IMR-90 (cell line): ENCODE measurements at regions not wholly inside any gene's neighbourhood (a gene's known extent, or its start where the extent isn't known, plus 50 kb on each side); places are given as distances from the start of the nearest gene placed in this dataset.

Source experiments
- ATAC-seq: fragments of 200-7000 bp; cut with Tn5 transposase; 2 replicates; pipeline ENCODE4 v1.9.1; 2020; ENCODE audit warnings: low read depth, mild to moderate bottlenecking, moderate library complexity
- BruUV-seq: library from RNA; stranded (reverse); fragments of 400-500 nt; replicated peaks from 2 replicates; lab custom pipeline; 2021; lab: Mats Ljungman, UMichigan
- CTCF ChIA-PET: fragments of 300-600 bp; formaldehyde crosslinking; extraction: SDS; loops from one replicate; lab custom pipeline; 2021; ENCODE audit warnings: antibody characterized with exemption; lab: Yijun Ruan, JAX
- POLR2A ChIA-PET: fragments of 300-600 bp; sonication (Branson Sonifier 250); formaldehyde crosslinking; loops from one replicate; lab custom pipeline; 2022; ENCODE audit warnings: antibody characterized with exemption; ENCODE audit not compliant: unreplicated experiment; lab: Charles Lee
- DNase-seq: peaks from one replicate; pipeline ENCODE4 v3.0.0; 2013
- H2AFZ ChIP-seq: replicated peaks from 2 replicates; pipeline ENCODE3; 2013; ENCODE audit warnings: low read length, mild to moderate bottlenecking; ENCODE audit not compliant: poor library complexity
- H2AK5ac ChIP-seq: 2 replicates; pipeline ENCODE4 v1.6.1; 2013; ENCODE audit warnings: low read depth, low read length, inconsistent platforms
- H2AK9ac ChIP-seq: replicated peaks from 2 replicates; pipeline ENCODE3; 2013; ENCODE audit warnings: mild to moderate bottlenecking, low read depth, low read length, moderate library complexity; ENCODE audit not compliant: poor library complexity
- H2BK120ac ChIP-seq: 2 replicates; pipeline ENCODE4 v1.6.1; 2013; ENCODE audit warnings: low read depth, low read length, inconsistent platforms
- H2BK15ac ChIP-seq: 3 replicates; pipeline ENCODE4 v1.6.1; 2013; ENCODE audit warnings: low read depth, low read length, inconsistent platforms
- H2BK20ac ChIP-seq: 2 replicates; pipeline ENCODE4 v1.6.1; 2013; ENCODE audit warnings: low read depth, mild to moderate bottlenecking, inconsistent platforms, low read length, moderate library complexity
- H2BK5ac ChIP-seq: 2 replicates; pipeline ENCODE4 v1.6.1; 2013; ENCODE audit warnings: mild to moderate bottlenecking, low read depth, low read length, inconsistent platforms; ENCODE audit not compliant: poor library complexity, severe bottlenecking
- H3K14ac ChIP-seq: replicated peaks from 2 replicates; pipeline ENCODE4 v1.6.1; 2013; ENCODE audit warnings: low read depth, low read length, inconsistent platforms
- H3K18ac ChIP-seq: 2 replicates; pipeline ENCODE4 v1.6.1; 2013; ENCODE audit warnings: low read depth, low read length, control low read depth
- H3K23ac ChIP-seq: 2 replicates; pipeline ENCODE4 v1.6.1; 2013; ENCODE audit warnings: low read depth, low read length, inconsistent platforms
- H3K27ac ChIP-seq: 2 replicates; pipeline ENCODE4 v1.5.1; 2013; ENCODE audit warnings: mild to moderate bottlenecking, control low read depth, low read length; ENCODE audit not compliant: insufficient read depth
- H3K27me3 ChIP-seq: 2 replicates; pipeline ENCODE4 v1.6.1; 2013; ENCODE audit warnings: low read length; ENCODE audit not compliant: control insufficient read depth, insufficient read depth
- H3K36me3 ChIP-seq: 2 replicates; pipeline ENCODE4 v1.6.1; 2013; ENCODE audit warnings: low read length, mixed read lengths; ENCODE audit not compliant: control insufficient read depth, insufficient read depth
- H3K4ac ChIP-seq: 2 replicates; pipeline ENCODE4 v1.6.1; 2013; ENCODE audit warnings: low read depth, low read length, inconsistent platforms
- H3K4me1 ChIP-seq: 2 replicates; pipeline ENCODE4 v1.6.1; 2013; ENCODE audit warnings: low read length, mixed read lengths; ENCODE audit not compliant: control insufficient read depth, insufficient read depth
- H3K4me2 ChIP-seq: 2 replicates; pipeline ENCODE4 v1.6.1; 2013; ENCODE audit warnings: low read depth, mild to moderate bottlenecking, control low read depth, low read length, moderate library complexity
- H3K4me3 ChIP-seq: 2 replicates; pipeline ENCODE4 v1.5.1; 2013; ENCODE audit warnings: low read depth, mild to moderate bottlenecking, control low read depth, low read length, moderate library complexity; ENCODE audit not compliant: insufficient read depth
- H3K56ac ChIP-seq: 2 replicates; pipeline ENCODE4 v1.6.1; 2013; ENCODE audit warnings: low read length, inconsistent platforms; ENCODE audit not compliant: insufficient read depth; ENCODE audit errors: extremely low read depth
- H3K79me1 ChIP-seq, 2 experiments: 2 replicates each; pipeline ENCODE4 v1.6.1; 2013; ENCODE audit warnings: low read length in 2 of 2, inconsistent platforms in 1 of 2, low read depth in 1 of 2
- H3K9ac ChIP-seq: 2 replicates; pipeline ENCODE4 v1.6.1; 2013; ENCODE audit warnings: low read depth, low read length, control low read depth
- H3K9me1 ChIP-seq: 2 replicates; pipeline ENCODE4 v1.6.1; 2013; ENCODE audit warnings: low read length, inconsistent platforms; ENCODE audit not compliant: insufficient read depth
- H3K9me3 ChIP-seq: 2 replicates; pipeline ENCODE4 v1.6.1; 2013; ENCODE audit warnings: low read length; ENCODE audit not compliant: control insufficient read depth, insufficient read depth
- H4K20me1 ChIP-seq: 2 replicates; pipeline ENCODE4 v1.6.1; 2013; ENCODE audit warnings: low read length, inconsistent platforms; ENCODE audit not compliant: insufficient read depth
- H4K5ac ChIP-seq: 2 replicates; pipeline ENCODE4 v1.6.1; 2013; ENCODE audit warnings: mild to moderate bottlenecking, low read depth, low read length, control low read depth
- H4K8ac ChIP-seq, 2 experiments: 2 replicates each; pipeline ENCODE4 v1.6.1; 2013; ENCODE audit warnings: low read depth in 2 of 2, low read length in 2 of 2, control low read depth in 1 of 2, inconsistent platforms in 1 of 2
- H4K91ac ChIP-seq: 2 replicates; pipeline ENCODE4 v1.6.1; 2013; ENCODE audit warnings: low read depth, low read length, inconsistent platforms; ENCODE audit not compliant: insufficient read depth
- CHD1 ChIP-seq: IDR thresholded peaks from 2 replicates; pipeline ENCODE4 v1.6.1; 2012; ENCODE audit warnings: low read depth, low read length, improper control_type of control experiment
- FOS ChIP-seq: fragments of 150-350 bp; IDR thresholded peaks from 2 replicates; pipeline ENCODE4 v1.6.1; 2016; ENCODE audit warnings: low read depth, low read length
- MAZ ChIP-seq: IDR thresholded peaks from 2 replicates; pipeline ENCODE4 v1.6.1; 2012; ENCODE audit warnings: low read depth, mild to moderate bottlenecking, low read length, improper control_type of control experiment, moderate library complexity, borderline replicate concordance
- NFE2L2 ChIP-seq: fragments of 150-350 bp; IDR thresholded peaks from 2 replicates; pipeline ENCODE4 v1.6.1; 2016; ENCODE audit warnings: low read depth, mild to moderate bottlenecking, low read length
- RCOR1 ChIP-seq: IDR thresholded peaks from 2 replicates; pipeline ENCODE4 v1.6.1; 2012; ENCODE audit warnings: mild to moderate bottlenecking, low read length, improper control_type of control experiment; ENCODE audit not compliant: insufficient replicate concordance
- WGBS, 2 experiments: methylation state at CpG; one replicate each; pipeline versions ENCODE4 v1.1.5 to v1.1.7; 2013; ENCODE audit warnings: missing lambda C conversion rate in 2 of 2; ENCODE audit not compliant: insufficient read length in 1 of 2; ENCODE audit errors: extremely low coverage in 2 of 2; 5-methylcytosine and 5-hydroxymethylcytosine counted together
- dilution Hi-C: fragments of 300-500 bp; cut with HindIII; formaldehyde crosslinking; loops from one replicate; pipeline ENCODE4 v1.14.3; 2018; ENCODE audit warnings: low sequenced_read_pairs; ENCODE audit not compliant: unreplicated experiment
- in situ Hi-C: fragments of 300-500 bp; cut with MboI; formaldehyde crosslinking; loops from 3 replicates; pipeline ENCODE4 v1.14.3; 2019; ENCODE audit warnings: low sequenced_read_pairs, inconsistent platforms, mixed read lengths
- intact Hi-C: fragments of 100-400 bp; cut with micrococcal nuclease; formaldehyde crosslinking; loops from 2 replicates; pipeline ENCODE4 v1.10.0; 2022
- TF ChIP-seq, protein P1 (sequence below): fragments of 150-350 bp; IDR thresholded peaks from 2 replicates; pipeline ENCODE4 v1.6.1; 2016; ENCODE audit warnings: low read depth, mild to moderate bottlenecking, low read length, moderate library complexity, borderline replicate concordance

DNA sequence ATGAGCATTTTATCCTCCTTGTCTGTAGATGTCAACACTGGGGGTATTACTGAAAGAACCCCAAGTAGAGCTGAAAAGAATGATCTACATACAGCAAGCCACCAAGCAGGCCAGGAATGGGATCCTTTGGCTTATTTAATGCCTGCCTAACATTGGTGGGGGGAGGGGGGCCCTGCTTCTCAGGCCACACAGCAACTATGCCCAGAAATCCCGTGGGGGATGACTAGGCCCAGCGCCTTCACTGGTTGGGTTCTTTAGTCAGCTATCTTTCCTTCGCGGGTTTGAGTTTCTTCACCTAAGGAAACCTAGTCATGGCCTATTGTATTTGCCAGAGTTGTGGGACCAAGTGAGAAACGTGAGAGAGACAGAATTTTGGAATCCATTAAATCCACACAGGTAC is 80.5 kb downstream of the CCNA1 start:
- intact Hi-C loops (no loop called here), in situ Hi-C loops (no loop called here), dilution Hi-C loops (no loop called here)
- H3K14ac ChIP-seq = no peak overlapping the region
- ChIA-PET CTCF (no interaction called here), POLR2A (no interaction called here)
- no peak overlapping the region for H3K9ac ChIP-seq
- BruUV-seq = no TSS peak
- H2AK9ac ChIP-seq = no peak overlapping the region
- H3K9me3 ChIP-seq = no peaks in the 10 kb centered on the region
- no peak overlapping the region for H3K18ac ChIP-seq
- H4K5ac ChIP-seq = no peak overlapping the region
- ATAC-seq (no peak), DNase-seq (no peak)
- no peaks in the 10 kb centered on the region for H3K36me3 ChIP-seq
- no peak overlapping the region for H2AK5ac ChIP-seq
- no peaks in the 10 kb centered on the region for H3K79me1 ChIP-seq
- H3K56ac ChIP-seq = no peak overlapping the region
- TF ChIP-seq NFE2L2 (no peak), MAZ (no peak), CHD1 (no peak), FOS (no peak), RCOR1 (no peak)
- TF ChIP-seq, protein P1, sequence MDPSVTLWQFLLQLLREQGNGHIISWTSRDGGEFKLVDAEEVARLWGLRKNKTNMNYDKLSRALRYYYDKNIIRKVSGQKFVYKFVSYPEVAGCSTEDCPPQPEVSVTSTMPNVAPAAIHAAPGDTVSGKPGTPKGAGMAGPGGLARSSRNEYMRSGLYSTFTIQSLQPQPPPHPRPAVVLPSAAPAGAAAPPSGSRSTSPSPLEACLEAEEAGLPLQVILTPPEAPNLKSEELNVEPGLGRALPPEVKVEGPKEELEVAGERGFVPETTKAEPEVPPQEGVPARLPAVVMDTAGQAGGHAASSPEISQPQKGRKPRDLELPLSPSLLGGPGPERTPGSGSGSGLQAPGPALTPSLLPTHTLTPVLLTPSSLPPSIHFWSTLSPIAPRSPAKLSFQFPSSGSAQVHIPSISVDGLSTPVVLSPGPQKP = no peak
- H4K8ac ChIP-seq = no peak overlapping the region
- no peak overlapping the region for H2BK5ac ChIP-seq
- no peaks in the 10 kb centered on the region for H3K9me1 ChIP-seq
- WGBS, 2 experiments = no CpG with 5 or more reads among the region's 5 CpGs
- no peak overlapping the region for H3K4me2 ChIP-seq
- H3K27me3 ChIP-seq = no peaks in the 10 kb centered on the region
- no peak overlapping the region for H3K27ac ChIP-seq
- no peaks in the 10 kb centered on the region for H3K4me1 ChIP-seq
- no peaks in the 10 kb centered on the region for H4K20me1 ChIP-seq
- H2BK20ac ChIP-seq = no peak overlapping the region
- no peak overlapping the region for H3K23ac ChIP-seq
- no peak overlapping the region for H3K4me3 ChIP-seq
- no peak overlapping the region for H3K4ac ChIP-seq
- no peak overlapping the region for H2BK15ac ChIP-seq
- no peak overlapping the region for H4K91ac ChIP-seq
- H2AFZ ChIP-seq = no peak overlapping the region
- H2BK120ac ChIP-seq = no peak overlapping the region
